SIG-M5 treated with dmso at 0.1 percent for 504 hours (cell line): ENCODE measurements at regions not wholly inside any gene's neighbourhood (a gene's known extent, or its start where the extent isn't known, plus 50 kb on each side); places are given as distances from the start of the nearest gene placed in this dataset.

Experiments used
- DNase-seq: peaks from one replicate; lab custom pipeline; 2025; ENCODE audit not compliant: unreplicated experiment; lab: John Stamatoyannopoulos, UW

DNA sequence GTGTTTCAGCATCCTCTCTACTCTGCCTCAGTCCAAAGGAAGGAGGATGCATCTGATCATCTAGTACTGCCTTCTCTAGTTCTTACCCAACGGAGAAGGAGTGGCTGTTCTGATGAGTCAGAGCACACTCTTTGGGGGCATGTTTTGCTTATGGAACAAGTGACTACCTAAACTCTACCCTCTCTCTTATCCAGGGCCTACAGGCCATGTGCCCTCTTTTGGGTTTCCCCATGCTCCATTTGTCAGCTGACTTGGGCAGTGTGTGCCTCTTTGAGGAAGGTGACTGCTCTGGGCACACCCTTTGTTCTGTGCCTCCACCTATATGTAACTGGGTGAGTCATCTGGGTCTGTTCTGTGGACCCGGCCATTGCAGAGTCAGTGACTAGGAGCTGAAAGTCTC, 89.6 kb upstream of the BNC2 start:
- no peak for DNase-seq

DNA sequence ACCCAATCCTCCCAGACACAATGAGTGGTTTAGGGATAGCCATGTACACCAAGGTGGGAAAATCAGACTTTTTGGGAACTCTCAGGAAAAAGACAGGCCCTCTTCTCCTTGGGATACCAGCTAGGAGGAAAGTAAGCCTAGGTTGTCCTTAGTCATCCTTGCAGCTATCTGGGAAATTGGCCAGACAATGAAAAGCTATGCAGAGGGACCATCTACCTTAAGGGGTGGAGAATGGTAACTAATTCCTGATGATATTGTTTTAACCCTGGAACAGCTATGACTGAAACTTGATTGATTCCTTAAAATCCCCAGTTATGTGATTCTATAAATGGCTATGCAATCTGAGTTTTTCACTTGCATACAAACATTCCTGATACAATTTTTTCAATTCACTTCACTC, 88.9 kb upstream of the BNC2 start:
- DNase-seq = no peak

DNA sequence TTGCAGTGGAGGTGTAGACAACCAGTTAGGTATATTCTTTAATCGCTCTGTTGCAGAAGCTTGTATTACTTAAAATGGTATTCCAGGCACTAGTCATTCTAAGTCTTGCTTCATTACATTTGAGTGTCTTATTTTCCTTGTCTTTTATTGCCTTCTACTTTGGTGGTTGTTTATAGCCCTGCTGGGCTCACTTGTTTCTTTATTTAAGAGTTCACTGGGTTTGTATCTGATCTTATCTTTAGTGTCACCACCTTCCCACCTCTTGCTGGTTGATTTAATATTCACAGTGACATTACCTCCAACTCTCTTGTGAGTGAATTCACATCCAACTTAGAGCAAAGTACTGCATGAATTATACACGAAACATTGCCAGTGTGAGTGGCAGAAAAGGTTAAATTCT, 83.6 kb upstream of the BNC2 start:
- DNase-seq = no peak

DNA sequence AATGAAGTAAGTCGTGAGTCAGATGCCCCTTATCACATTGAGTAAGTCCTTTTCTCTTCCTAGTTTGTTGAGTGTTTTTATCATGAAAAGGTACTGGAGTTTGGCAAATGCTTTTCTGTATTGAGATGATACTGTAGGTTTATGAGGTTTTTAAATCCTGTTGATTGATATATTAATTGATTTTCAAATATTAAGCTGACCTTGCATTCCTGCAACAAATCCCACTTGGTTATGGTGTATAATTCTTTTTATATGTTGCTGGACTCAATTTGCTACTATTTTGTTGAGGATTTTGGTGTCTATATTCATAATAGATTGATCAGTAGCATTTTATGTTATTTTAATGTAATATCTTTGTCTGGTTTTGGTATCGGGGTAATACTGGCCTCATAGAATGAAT, 81.0 kb upstream of the BNC2 start:
- DNase-seq = no peak

DNA sequence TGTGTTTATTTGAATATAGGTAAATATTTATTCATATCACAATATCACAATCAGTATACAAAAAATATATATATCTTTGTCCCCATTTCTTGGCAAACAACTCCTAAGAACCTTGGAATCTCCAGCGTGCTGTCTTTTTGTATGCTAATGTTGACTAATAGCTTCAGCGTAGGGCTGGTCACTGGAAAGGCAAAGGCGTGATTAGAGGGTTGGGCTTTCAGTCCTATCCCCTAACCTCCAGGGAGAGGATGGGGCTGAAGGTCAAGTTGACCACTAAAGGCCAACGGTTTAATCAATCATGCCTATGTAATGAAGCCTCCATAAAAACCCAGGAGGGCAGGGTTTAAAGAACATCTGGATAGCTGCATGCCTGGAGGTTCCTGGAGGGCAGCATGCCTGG, 79.6 kb upstream of the BNC2 start:
- no peak for DNase-seq

DNA sequence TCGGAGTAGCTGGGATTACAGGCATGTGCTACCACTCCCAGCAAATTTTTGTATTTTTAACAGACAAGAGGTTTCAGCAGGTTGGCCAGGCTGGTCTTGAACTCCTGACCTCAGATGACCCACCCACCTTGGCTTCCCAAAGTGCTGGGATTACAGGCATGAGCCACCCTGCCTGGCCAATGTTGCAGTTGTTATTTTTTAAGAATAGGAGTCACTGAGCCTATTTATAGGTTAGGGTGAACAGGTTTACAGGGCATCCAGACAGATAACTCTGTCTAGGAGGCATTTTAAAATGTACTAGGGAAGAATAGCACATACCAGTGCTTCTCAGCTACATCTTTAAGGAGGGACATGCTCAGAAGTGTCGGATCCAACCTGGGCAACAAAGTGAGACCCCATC, 60.1 kb upstream of the BNC2 start:
- no peak for DNase-seq

DNA sequence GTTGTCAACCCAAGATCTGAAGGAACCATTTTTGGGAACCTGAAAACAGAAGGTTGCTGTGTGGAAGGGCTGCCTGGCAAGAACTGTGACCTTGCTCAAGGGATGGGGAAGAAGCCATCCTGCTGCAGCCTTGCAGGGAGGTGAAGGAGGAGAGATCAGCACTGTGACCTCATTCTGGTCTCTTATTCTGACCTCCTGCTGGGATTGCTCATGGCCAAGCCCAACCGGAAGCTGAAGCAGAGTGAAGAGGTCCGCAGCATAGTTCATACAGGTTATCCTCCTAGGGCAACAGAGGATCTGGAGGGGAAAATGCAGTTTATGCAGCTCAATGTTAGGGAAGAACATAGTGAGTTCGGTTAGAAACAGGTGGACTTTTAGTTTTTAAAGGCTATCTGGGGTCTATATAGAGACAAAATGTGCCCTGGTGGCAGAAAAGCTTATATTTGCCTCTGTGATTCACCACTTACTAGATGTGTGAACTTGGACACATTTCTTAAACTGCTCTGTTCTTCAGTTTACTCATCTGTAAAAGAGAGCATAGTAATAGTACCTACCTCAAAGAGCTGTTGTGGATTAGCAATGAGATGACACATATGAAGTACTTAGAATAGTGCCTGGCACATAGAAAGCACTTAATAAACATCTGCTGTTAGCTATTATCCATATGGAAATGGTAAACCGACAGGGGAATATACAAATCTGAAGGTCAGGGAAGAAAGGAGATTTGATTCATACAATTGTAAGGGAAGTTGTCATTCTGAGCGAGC, 57.9 kb upstream of the BNC2 start:
- DNase-seq = no peak

DNA sequence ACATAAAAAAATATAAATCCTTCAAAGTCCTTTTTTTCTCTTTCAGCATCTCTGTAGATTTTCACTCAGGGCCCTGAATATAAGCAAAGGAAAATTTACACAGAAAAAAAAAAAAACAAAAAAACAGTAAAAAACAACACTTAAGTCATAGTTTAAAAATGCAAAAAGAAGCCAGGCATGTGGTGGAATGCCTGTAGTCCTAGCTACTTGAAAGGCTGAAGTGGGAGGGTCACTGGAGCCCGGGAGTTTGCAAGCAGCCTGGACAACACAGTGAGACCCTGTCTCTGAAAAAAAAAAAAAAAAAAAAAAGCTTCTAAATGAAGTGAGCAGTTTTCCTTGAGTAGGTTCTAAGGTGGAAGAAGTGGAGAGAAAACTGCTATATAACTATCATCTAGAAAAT, 55.0 kb upstream of the BNC2 start:
- no peak for DNase-seq

DNA sequence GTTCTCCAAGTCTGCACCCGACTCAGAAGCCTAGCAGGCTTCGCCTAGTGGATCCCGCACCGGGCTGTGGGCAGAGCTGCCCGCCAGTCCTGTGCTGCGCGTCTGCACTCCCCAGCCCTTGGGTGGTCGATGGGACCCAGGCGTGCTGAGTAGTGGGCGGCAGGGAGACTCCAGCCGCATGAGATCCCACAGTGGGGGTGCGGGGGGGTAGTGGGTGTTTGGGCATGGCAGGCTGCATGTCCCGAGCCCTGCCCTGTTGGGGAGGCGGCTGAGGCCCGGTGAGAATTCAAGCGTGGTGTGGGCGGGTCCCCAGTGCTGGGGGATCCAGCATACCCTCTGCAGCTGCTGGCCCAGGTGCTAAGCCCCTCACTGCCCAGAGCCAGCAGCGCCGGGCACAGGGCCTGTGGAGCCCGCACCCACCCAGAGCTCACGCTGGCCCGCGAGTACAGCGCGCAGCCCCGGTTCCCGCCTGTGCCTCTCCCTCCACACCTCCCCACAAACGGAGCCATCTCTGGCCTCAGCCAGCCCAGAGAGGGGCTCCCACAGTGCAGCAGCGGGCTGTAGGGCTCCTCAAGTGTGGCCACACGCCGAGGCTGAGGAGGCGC, 53.9 kb upstream of the BNC2 start:
- DNase-seq = no peak

DNA sequence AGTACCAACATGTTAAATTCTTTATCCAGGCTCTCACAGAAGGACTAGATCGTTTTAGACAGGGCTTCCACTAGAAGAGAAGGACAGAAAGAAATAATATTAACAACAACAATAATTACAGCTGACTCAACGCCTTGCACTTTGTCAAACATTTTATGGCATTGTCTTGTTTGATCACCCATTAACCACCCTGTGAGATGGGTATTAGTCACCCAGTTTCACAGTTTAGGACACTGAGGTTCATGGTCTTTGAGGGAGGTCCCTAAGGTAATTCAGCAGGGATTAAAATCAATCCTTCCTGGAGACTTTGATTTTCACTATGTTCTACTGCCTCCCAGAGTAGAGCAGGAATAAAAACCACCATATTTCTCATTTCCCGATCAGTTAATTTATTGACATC, 51.4 kb upstream of the BNC2 start:
- no peak for DNase-seq
